ENCODE measurements at regions not wholly inside any gene's neighbourhood (a gene's known extent, or its start where the extent isn't known, plus 50 kb on each side); places are given as distances from the start of the nearest gene placed in this dataset.
A peak's percentile ranks its signal among the peaks of the same experiment; 100 is the strongest.

DNA sequence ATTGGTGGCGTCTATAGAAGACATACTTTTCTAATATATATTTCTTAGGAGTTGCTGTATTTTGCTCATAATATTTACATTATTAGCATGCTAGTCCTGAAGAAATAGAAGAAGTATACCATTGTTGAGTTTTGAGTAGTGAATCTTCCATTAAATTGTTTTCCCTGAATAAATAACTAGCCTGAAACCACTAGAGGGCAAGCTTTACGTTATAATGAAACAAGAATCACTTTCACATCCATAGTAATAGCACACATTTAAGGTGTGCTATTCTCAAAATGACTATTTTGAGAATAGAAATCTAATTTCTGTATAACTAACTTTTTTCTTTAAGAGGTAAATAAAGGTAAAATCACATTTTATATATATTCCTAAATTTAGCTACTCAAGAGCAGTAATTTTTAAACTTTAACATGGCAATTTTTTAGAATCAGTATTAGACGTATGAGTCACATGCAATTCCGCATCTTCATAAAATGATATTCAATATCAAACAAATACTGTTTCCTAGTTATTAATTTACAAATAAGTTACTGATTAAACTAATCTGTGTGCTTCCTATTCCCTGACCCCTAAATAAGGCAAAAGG is 213.2 kb upstream of the MANEA start:
- FAIRE-seq (no peak), DNase-seq (ENCODE audit: low read depth in 1 of 2, low spot score in 2 of 2) (no peak)
- Histone ChIP-seq H3K27me3 (replicated peaks in 1 of 4; ENCODE audit: control insufficient read depth in 3 of 4, extremely low read depth in 1 of 4, insufficient read depth in 3 of 4, low read length in 3 of 4) (no peaks in the 10 kb centered on the region), H3K18ac (ENCODE audit: extremely low read depth, low read length) (no peak overlapping the region), H2BK15ac (ENCODE audit: low read length) (no peak overlapping the region), H3K23ac (ENCODE audit: insufficient read length) (no peak overlapping the region), H3K4me3 (ENCODE audit: extremely low read depth in 1 of 4, insufficient read depth in 2 of 4, low read depth in 3 of 4, low read length in 4 of 4) (no peak overlapping the region), H2BK12ac (ENCODE audit: low read depth, low read length) (no peak overlapping the region), H2BK120ac (replicated peaks; ENCODE audit: low read depth, low read length) (no peak overlapping the region), H2BK20ac (ENCODE audit: low read length) (no peak overlapping the region), H3K14ac (ENCODE audit: insufficient read length) (no peak overlapping the region), H2AFZ (ENCODE audit: low read length) (no peak overlapping the region), H3K23me2 (ENCODE audit: low read depth, low read length) (no peaks in the 10 kb centered on the region), H3K27ac (ENCODE audit: low read depth, low read length) (no peak overlapping the region), H4K91ac (replicated peaks; ENCODE audit: insufficient read length, low read length) (no peak overlapping the region), H3K4me1 (replicated peaks in 1 of 4; ENCODE audit: control insufficient read depth in 3 of 4, insufficient read depth in 4 of 4, low read length in 3 of 4) (peaks cover 0 to 9% (median 6%) of the 10 kb centered on the region in 4 experiments; a peak in 4 of 7 replicates), H3K9me3 (ENCODE audit: insufficient read depth in 2 of 2, low read depth in 1 of 2, low read length in 1 of 2) (no peaks in the 10 kb centered on the region), H2AK5ac (ENCODE audit: low read depth, low read length) (no peak overlapping the region), H4K5ac (ENCODE audit: insufficient read length, low read depth, low read length) (no peak overlapping the region), H3K4ac (replicated peaks; ENCODE audit: insufficient read length, low read depth, low read length) (no peak overlapping the region), H4K20me1 (replicated peaks in 1 of 2; ENCODE audit: control insufficient read depth in 1 of 2, insufficient read depth in 2 of 2, low read length in 2 of 2) (no peaks in the 10 kb centered on the region), H3K9ac (replicated peaks in 1 of 4; ENCODE audit: extremely low read depth in 1 of 4, low read depth in 3 of 4, low read length in 3 of 4) (no peak overlapping the region), H3K79me1 (ENCODE audit: low read depth, low read length) (no peaks in the 10 kb centered on the region), H2BK5ac (ENCODE audit: low read depth, low read length) (no peak overlapping the region), H3K79me2 (ENCODE audit: control insufficient read depth in 1 of 2, insufficient read depth in 2 of 2, low read length in 2 of 2) (no peaks in the 10 kb centered on the region), H3K36me3 (ENCODE audit: control insufficient read depth in 2 of 4, insufficient read depth in 4 of 4, low read length in 3 of 4) (no peaks in the 10 kb centered on the region), H3K56ac (replicated peaks; ENCODE audit: insufficient read length, low read depth, low read length) (no peak overlapping the region), H4K8ac (ENCODE audit: extremely low read depth, insufficient read depth, low read length) (no peak overlapping the region), H3K4me2 (ENCODE audit: insufficient read depth in 1 of 2, low read depth in 2 of 2, low read length in 2 of 2) (no peak overlapping the region)
- 64% methylated on average over 4 of the region's 4 CpGs; no CpG with 5 or more reads in 1 of the 2 experiments for WGBS, 2 experiments (ENCODE audit: extremely low coverage in 1 of 2, insufficient coverage in 1 of 2, insufficient read length in 1 of 2, insufficient replicate concordance in 2 of 2, low coverage in 1 of 2, low lambda C conversion rate in 2 of 2, missing lambda C conversion rate in 1 of 2)
- TF ChIP-seq RAD21 (IDR thresholded peaks at IDR 0.05 in 1 of 2, conservative IDR thresholded peaks at IDR 0.05 in 1 of 2; ENCODE audit: low read depth in 2 of 2, low read length in 2 of 2) (peak; percentile 61 to 75), TCF12 (IDR thresholded peaks at IDR 0.05; ENCODE audit: low read depth, low read length) (no peak)
- TF ChIP-seq, protein P1, sequence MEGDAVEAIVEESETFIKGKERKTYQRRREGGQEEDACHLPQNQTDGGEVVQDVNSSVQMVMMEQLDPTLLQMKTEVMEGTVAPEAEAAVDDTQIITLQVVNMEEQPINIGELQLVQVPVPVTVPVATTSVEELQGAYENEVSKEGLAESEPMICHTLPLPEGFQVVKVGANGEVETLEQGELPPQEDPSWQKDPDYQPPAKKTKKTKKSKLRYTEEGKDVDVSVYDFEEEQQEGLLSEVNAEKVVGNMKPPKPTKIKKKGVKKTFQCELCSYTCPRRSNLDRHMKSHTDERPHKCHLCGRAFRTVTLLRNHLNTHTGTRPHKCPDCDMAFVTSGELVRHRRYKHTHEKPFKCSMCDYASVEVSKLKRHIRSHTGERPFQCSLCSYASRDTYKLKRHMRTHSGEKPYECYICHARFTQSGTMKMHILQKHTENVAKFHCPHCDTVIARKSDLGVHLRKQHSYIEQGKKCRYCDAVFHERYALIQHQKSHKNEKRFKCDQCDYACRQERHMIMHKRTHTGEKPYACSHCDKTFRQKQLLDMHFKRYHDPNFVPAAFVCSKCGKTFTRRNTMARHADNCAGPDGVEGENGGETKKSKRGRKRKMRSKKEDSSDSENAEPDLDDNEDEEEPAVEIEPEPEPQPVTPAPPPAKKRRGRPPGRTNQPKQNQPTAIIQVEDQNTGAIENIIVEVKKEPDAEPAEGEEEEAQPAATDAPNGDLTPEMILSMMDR (IDR thresholded peaks at IDR 0.05; ENCODE audit: control extremely low read depth in 1 of 3, insufficient read depth in 1 of 3, low read depth in 1 of 3, low read length in 3 of 3), result peak in 2 of 3 experiments; percentile 13 to 51; a peak in 2 of 4 replicates
- CTCF ChIA-PET (ENCODE audit: partially characterized antibody), result interaction anchor here (0.7 to 4.1 kb wide), 13 partner anchors 9 to 557 kb away, joined by 3 to 18 read pairs (median 3); no protein-coding TSS in a partner anchor
- POLR2A ChIA-PET (ENCODE audit: partially characterized antibody), result no interaction called here
